Inflammatory macrophage treated with lipopolysaccharide for 4 hours (primary cell): ENCODE measurements at regions not wholly inside any gene's neighbourhood (a gene's known extent, or its start where the extent isn't known, plus 50 kb on each side); places are given as distances from the start of the nearest gene placed in this dataset.
"Not testable (repeated sequence)": the region's sequence is repeated elsewhere in the genome, so short reads cannot be mapped to it uniquely, and the experiment has no call there.

Experiments
- DNase-seq: peaks from one replicate; pipeline ENCODE4 v3.0.0-alpha.2; 2020

DNA sequence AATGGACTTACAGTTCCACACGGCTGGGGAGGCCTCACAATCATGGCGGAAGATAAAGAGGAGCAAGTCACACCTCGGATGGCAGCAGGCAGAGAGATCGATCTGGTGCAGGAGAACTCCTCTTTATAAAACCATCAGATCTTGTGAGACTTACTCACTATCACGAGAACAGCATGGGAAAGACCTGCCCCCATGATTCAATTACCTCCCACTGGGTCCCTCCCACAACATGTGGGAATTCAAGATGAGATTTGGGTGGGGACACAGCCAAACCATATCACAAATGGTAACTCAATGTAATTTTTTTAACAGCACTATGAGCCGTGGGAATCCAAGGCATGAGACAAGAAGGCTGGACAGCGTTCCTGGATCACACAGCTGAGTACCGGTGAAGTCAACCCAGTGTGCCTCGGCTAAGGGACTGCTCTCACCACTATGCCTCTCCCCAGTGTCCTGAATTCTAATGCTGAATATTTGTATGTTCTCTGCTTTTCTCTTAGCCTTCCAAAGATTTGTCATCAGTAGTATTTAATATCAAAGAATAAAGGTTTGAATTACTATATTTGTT lies 84.3 kb downstream of the IRS2 start:
- not testable (repeated sequence) for DNase-seq

DNA sequence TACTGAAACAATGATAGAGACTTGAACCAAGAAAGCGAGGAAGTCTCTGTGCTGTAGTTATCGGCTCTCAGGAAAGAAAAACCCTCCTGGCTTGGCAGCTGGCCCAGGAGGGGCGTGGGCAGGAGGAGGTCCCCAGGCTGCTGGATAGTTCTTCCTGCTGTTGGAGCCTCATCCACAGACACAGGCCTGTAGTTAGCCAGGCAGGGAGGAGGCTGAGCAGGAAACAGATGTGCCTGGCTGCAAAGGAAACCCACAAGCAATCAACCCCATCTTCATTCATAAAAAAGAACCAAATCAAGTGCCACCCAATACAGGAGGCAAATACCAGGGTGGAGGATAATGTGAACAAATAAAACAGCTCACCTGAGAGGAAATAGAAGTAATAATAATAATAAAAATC lies 86.2 kb downstream of the IRS2 start:
- peak; percentile 50 for DNase-seq

DNA sequence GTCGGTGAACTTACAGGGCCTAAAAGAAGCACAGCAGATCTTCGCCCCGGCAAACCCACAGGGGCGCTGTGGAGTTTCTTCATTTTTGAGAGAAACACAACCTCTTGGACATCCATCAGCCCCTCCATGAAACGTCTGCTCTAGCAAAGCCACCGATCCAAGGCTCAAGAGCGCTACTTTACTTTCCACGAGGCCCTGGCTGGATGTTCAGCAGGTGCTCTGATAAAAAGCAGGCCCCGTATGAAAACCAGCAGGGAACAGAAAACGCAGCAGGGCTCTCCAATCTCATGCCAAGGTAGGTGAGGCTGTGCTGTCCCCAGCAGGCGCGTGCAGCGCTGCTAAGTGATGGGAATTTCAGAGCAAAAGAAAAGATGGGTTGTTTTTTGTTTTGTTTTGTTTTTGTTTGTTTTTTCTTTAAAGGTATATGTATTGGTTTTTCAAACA lies 86.7 kb downstream of the IRS2 start:
- no peak for DNase-seq

DNA sequence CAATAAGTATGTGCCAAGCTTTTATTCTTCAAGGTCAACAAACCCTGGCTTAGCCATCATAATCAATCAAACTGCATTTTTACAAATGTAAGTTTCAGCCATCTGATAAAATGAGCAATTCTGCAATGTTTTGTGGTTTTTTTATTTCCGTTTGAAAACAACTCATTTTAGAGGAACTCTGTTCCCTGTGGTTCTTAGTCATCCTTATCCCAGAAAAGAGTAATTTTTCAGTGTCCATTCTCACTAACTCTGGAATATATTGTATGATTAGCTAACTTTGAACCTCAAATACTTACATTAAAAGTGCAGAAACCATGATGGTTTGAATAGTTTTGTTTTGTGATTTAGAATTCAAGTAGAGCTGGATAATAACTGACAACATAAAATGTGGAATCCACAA lies 87.6 kb downstream of the IRS2 start:
- DNase-seq, result peak; percentile 70

DNA sequence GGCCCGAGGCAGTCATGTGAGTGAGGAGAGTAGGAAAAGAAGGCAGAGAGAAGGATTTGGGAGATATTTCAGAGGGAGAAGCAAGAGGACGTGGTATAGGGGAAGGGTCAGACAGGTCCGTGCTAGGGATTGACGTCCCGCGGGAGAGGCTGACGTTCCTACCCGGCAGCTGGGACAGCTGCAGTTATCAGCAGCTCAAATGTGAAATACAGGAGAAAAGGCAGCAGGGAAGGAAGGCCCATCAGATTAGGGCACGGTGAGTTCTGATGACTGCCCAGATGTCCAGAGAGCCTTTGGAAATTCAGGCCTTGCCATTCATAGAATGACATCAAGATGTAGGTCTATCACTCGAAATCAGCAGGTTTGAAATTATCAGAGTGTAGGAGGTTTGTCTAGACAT lies 88.4 kb downstream of the IRS2 start:
- peak; percentile 9 for DNase-seq

DNA sequence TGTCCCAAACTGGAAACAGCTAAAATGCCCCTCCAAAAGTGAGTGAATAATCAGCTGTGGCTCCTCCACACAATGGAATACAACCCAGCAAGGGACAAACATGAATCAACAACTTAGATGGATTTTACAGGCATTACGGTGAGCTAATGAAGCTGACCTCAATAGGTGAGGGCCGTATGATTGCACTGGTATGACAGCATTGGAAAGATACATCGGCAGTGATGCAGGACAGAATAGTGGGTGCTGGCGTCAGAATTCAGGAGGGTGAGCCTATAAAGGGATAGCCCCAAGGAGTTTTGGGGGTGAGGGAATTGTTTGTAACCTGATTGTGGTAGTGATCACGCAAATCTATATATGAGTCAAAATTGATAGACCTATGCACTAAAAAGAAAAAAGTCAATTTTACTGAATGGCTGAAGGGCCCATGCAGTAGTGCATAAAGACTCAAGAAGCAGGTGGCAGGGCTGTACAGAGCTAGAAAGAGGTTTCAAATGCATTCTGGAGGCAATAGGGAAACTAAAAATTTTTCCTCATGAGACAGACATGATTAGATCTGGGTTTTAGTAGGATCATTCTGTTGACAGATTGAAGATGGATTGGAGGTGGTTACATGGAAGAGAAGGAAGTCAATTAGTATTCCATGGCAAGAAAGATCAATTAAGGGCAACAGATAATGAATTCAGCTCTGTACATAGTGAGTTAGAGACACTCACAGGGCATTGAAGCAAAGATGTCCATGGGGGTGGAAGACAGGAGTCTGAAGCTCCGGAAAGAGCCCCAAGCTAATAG lies 90.8 kb downstream of the IRS2 start:
- no peak for DNase-seq

- DNase-seq, result no peak
These were observed 91.4 kb downstream of the IRS2 start for GRCh38 chr13:109694972-109695371.

DNA sequence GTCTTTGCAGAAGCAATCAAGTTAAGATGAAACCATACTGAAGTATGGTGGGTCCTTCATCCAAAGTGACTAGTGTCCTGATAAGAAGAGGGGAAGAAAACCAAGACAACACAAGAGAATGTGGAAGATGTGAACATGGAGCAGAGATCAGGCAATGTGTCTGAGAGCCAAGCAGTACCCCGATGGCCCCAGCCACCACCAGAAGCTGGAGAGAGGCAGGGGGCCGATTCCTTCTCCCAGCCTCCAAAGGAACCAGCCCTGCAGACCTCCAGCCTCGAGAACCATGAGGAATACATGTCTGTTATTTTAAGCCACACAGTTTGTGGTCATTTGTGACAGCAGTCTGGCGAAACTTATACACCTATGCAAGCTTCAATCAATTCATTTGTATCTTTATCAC lies 93.2 kb downstream of the IRS2 start:
- no peak for DNase-seq

- no peak for DNase-seq
These were observed 94.7 kb downstream of the IRS2 start for GRCh38 chr13:109691689-109692088.

GRCh38 chr13:109687559-109688448 lies 98.6 kb downstream of the IRS2 start:
- DNase-seq, result no peak

DNA sequence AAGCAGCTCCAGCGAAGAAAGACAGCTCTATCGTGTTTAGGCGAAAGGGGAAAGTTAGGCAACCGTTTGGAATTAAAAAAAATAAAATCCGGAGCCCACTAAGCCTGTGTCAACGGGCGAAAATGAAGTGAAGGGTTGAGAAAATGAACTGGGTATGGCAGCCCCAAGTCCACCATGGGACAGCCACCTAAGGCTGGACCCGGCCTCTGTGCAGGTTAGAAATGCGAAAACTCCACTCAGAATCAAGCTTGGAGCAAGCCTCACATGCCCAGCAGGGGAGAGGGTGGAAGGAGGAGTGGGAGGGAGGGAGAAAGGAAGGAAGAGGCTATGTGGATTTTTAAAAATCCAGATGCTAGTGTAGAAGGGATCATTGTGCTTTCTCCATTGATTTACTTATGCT lies 101.2 kb downstream of the IRS2 start:
- DNase-seq, result no peak

DNA sequence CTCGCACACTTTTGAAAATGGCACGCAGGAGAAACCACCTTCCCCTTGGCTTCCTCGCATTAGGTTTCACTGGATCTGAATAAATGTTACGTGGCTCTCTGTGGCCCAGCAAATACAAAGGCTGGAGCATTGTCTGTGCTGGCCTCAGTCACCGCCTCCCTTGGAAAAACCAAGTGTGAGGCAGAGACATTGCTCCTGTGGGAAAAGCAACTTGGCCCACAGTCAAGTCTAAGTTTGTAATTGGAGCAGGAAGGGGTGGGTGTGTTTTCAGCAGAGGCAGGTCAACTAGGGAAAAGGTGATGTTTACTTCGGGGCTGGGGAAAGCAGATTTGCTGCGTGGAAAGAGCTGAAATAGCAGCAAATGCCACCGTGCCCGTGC lies 101.6 kb downstream of the IRS2 start:
- no peak for DNase-seq

DNA sequence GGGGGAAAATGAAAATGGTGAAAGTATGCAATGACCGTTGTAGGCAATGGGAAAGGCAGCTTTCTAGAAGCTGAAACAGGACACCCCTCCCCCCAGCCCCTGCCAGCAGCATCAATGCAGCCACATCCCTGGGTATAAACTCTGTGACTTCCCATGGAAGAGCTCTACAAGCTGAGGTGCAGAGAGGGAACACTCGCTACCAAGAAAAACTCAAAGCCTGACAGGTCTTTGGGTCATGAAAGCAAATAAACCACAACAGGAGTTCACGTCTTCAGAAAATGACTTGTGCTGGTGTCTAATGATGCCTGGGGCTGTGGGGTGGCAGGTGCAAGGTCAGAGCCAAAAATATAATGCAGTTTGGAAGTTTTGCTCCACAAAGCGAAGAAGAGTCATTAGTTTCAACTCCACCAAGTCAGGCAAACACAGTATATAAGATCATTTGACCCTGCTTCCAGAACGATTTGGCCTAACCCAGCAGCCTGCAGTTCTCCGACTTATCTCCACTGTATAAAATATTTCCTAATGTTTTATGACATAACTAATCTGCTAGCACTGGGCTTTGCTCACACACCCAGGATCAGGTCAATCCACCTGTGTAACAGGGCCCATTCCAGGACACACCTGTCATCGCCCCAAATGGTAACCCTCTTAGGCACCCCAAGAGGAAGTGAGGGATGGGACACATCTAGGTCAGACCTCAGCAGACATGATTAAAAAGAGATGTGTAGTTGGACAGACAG lies 102.1 kb downstream of the IRS2 start:
- no peak for DNase-seq

DNA sequence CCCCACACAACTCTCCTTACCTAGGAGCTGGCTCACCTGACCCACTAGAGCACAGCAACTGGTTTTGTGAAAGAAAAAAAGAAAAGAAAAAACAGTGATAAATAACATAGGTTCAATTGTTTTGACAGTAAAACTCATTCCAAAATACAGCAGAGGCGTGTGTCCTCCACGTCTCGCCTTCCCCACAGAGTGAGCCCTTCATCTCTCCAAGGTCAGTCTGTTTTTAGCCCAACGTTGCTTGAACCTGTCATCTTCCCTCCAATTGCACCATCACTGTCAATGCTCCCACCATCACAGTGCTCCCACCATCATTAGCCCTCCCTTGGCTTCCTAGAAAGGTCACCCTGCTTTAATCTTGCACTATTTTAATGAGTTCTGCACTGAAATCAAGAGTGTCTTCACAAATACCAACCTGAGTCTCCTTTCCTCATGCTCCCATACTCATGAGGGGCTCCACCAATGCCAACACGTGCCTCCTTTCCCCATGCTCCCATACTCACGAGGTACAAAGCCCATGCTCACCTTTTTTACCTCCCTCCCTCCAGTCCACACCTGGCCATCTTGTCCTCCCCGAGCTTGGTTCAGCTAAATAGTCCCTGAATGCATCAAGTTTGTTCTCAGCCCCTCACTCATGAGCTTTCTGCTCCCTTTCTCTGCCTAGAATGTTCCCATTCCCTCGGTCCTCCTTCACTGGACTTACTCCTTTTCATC lies 103.7 kb downstream of the IRS2 start:
- DNase-seq, result no peak

DNA sequence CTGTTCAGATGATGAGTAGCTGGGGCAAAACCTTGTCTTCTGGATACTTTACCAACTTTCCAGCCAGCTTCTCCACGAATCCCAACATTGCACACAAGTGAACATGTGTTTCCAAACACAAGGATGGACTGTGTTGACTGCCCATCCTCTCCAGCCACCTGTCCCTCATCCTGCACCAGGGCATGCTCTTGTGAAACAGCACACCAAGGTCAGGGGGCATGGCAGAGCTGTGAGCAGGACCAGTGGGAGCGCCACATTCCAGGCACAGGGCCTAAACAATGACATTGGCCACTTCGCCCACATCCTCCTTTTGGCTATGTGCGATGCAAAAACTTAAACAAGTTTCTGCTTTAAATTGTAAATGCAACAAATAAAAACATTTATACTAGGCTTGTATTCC lies 105.5 kb downstream of the IRS2 start:
- no peak for DNase-seq

DNA sequence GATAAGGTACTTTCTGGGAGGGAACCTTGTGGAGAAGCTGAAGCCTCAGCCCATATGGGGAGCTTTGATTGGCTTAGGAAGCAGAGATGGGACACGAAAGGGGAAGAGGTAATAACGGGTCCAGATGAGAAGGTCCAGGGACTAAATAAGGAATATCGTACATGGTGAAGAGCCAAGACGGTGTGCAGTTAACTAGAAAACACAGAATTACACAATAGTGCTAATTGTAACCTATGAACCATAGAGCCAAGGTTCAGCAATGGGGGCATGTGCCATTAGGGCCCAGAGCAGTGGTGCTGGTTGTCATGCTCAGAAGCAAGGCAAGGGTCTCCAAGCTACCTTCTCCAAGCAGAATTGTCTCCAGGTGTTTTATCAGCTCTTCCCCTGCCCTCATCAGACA lies 106.1 kb downstream of the IRS2 start:
- DNase-seq, result no peak

- no peak for DNase-seq
These were observed 107.9 kb downstream of the IRS2 start for GRCh38 chr13:109678459-109678858.

DNA sequence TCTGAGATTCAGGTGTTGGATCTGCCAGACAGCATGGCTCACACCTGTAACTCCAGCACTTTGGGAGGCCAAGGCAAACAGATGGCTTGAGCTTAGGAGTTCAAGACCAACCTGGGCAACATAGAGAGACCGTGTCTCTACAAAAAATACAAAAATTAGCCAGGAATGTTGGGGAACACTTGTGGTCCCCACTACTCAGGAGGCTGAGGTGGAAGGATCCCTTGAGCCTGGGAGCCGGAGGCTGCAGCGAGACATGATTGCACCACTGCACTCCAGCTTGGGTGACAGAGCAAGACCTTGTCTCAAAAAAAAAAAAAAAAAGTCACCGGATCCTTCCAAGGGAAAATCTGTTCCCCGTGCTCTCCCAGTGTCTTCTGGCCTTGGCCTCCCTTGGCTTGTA lies 109.2 kb downstream of the IRS2 start:
- no peak for DNase-seq

- DNase-seq, result no peak
These were observed 112.9 kb downstream of the IRS2 start for GRCh38 chr13:109673477-109673876.

DNA sequence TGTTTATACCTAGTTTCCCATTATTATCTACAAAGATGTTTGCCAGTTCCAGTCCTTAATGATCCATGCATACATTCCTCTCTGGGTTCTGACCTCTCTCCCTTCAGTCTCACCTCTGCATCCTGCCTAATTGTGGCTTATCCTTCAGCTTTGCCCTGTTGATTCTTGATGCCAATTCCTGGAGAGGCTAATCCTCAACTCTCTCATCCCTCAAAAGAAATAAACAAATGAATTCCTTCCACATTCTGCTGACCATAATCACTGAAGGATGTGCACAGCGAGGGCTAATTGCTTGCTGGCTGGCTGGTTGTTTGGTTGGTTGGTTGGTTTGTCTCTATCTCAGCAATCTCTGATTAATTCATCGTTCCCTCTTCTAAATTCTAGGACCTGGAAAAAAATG lies 113.8 kb downstream of the IRS2 start:
- DNase-seq, result no peak

GRCh38 chr13:109671919-109672318 lies 114.5 kb downstream of the IRS2 start:
- DNase-seq, result no peak

DNA sequence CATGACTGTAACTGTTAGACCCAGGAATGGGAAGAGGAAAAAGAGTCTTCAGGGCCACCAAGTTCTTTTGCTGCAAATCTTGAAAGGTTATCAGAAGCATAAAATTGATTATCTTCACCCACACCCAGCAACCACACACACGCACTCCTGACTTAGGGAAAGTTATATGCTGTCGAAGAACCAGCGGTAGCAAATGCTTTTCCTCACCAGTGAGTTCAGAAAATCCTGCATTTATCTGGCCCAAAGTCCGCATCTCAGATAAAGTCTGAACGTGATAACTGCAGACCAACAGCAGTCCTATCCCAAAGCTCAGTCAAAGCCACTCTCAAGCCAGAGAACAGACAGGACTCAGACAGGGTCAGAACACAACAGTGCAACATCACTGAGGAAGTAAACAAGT lies 115.6 kb downstream of the IRS2 start:
- no peak for DNase-seq

DNA sequence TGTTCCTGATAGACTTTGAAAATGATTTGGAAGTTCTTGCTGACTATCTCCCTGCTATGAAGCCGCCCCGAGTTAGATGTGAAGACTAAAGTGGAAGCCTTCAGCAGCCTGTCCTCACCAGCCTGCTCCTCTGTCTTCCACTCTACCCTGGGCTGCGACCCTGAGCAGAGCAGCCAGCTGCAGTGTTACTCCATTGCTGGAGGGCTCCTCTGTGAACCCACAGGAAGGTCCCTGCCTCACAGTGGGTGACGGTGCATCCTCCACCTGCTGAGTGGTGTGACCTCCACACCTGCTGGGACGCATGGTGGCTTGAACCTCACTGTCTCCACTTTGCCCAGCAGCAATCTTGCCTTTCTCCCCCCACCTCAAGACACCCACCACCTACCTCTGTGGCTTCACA lies 116.4 kb downstream of the IRS2 start:
- no peak for DNase-seq
